Calu3 (cell line): ENCODE measurements at regions not wholly inside any gene's neighbourhood (a gene's known extent, or its start where the extent isn't known, plus 50 kb on each side); places are given as distances from the start of the nearest gene placed in this dataset.

Experiments used
- BruUV-seq: library from RNA; stranded (reverse); fragments of 400-500 nt; replicated peaks from 2 replicates; lab custom pipeline; 2021; lab: Mats Ljungman, UMichigan
- CTCF ChIA-PET: fragments of 300-600 bp; sonication (Branson Sonifier 250); formaldehyde crosslinking; loops from one replicate; lab custom pipeline; 2022; ENCODE audit warnings: antibody characterized with exemption; lab: Charles Lee
- DNase-seq: peaks from one replicate; pipeline ENCODE4 v3.0.0; 2022
- H3K27ac Mint-ChIP-seq: one replicate; pipeline ENCODE4 v1.8.0; 2022; ENCODE audit warnings: mixed read lengths; ENCODE audit not compliant: unreplicated experiment
- H3K27me3 Mint-ChIP-seq: one replicate; pipeline ENCODE4 v1.8.0; 2022; ENCODE audit warnings: mixed read lengths; ENCODE audit not compliant: unreplicated experiment
- H3K36me3 Mint-ChIP-seq: one replicate; pipeline ENCODE4 v1.8.0; 2022; ENCODE audit warnings: mild to moderate bottlenecking, moderate library complexity, mixed read lengths; ENCODE audit not compliant: insufficient read depth, unreplicated experiment
- H3K4me1 Mint-ChIP-seq: one replicate; pipeline ENCODE4 v1.8.0; 2022; ENCODE audit warnings: mild to moderate bottlenecking, low read depth, mixed read lengths; ENCODE audit not compliant: unreplicated experiment
- H3K4me3 Mint-ChIP-seq: one replicate; pipeline ENCODE4 v1.8.0; 2022; ENCODE audit warnings: mild to moderate bottlenecking, low read depth, moderate library complexity, mixed read lengths; ENCODE audit not compliant: unreplicated experiment
- H3K9me3 Mint-ChIP-seq: one replicate; pipeline ENCODE4 v1.8.0; 2022; ENCODE audit warnings: low read depth, mixed read lengths; ENCODE audit not compliant: unreplicated experiment
- intact Hi-C: fragments of 100-400 bp; cut with micrococcal nuclease; formaldehyde crosslinking; loops from one replicate; pipeline ENCODE4 v1.10.0; 2022; ENCODE audit not compliant: unreplicated experiment
- TF ChIP-seq, protein P1 (sequence below): fragments of 200-600 bp; IDR thresholded peaks from one replicate; pipeline ENCODE4 v1.8.0; 2022; ENCODE audit warnings: antibody characterized with exemption; ENCODE audit not compliant: unreplicated experiment

DNA sequence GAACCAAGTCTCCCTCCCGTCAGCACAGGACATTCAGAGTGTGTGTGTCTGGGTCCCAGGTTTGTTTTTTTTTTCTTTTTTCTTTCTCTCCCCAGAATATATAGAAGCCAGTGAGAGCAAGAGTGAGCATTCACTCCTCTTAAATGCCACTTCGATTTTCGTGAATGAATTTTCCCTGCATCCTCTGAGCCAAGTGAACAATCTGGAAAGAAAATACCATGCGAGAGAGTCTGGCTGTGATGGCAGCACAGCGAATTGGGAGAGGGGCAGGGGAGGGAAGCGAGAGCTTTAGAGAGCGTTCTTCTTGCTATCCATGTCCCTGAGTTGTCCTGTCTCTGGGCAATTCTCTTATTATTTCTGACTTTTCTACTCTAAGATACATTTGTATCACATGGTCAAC is 76.0 kb upstream of the RAB3GAP2 start:
- H3K27me3 Mint-ChIP-seq, result peaks cover 14% of the 10 kb centered on the region
- TF ChIP-seq, protein P1, sequence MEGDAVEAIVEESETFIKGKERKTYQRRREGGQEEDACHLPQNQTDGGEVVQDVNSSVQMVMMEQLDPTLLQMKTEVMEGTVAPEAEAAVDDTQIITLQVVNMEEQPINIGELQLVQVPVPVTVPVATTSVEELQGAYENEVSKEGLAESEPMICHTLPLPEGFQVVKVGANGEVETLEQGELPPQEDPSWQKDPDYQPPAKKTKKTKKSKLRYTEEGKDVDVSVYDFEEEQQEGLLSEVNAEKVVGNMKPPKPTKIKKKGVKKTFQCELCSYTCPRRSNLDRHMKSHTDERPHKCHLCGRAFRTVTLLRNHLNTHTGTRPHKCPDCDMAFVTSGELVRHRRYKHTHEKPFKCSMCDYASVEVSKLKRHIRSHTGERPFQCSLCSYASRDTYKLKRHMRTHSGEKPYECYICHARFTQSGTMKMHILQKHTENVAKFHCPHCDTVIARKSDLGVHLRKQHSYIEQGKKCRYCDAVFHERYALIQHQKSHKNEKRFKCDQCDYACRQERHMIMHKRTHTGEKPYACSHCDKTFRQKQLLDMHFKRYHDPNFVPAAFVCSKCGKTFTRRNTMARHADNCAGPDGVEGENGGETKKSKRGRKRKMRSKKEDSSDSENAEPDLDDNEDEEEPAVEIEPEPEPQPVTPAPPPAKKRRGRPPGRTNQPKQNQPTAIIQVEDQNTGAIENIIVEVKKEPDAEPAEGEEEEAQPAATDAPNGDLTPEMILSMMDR, result no peak
- no peak overlapping the region for H3K4me3 Mint-ChIP-seq
- no peaks in the 10 kb centered on the region for H3K36me3 Mint-ChIP-seq
- CTCF ChIA-PET, result interaction anchor here (1.1 kb wide), 1 partner anchor 20 kb away, joined by 3 read pairs; no protein-coding TSS in a partner anchor
- peaks cover 10% of the 10 kb centered on the region for H3K4me1 Mint-ChIP-seq
- no peak overlapping the region for H3K27ac Mint-ChIP-seq
- H3K9me3 Mint-ChIP-seq, result no peaks in the 10 kb centered on the region
- no TSS peak for BruUV-seq
- intact Hi-C loops, result no loop called here
- DNase-seq, result no peak

DNA sequence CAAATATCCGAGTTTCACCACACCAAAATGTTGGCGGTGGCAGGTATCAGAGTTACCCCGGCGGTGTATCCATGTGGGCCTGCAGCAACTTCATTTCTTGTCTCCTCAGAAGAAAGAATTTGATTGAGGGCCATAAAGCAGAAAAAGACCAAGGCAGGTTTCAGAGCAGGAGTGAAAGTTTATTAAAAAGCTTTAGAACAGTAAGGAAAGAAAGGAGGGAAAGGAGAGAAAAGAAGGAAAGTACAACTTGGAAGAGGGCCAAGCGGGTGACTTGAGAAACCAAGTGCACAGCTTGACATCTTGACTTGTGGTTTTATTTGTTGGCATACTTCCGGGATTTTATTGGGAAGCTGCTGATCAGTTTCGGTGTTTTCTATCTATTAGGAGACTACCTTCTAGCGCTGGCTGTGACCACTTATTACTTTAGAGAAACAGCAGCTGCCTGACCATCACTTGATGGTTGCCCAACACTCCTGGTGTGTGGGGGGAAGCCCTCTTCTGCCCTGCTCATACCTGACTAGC is 75.5 kb upstream of the RAB3GAP2 start:
- TF ChIP-seq, protein P1, result no peak
- H3K36me3 Mint-ChIP-seq, result no peaks in the 10 kb centered on the region
- no peak for DNase-seq
- H3K27ac Mint-ChIP-seq, result no peak overlapping the region
- H3K27me3 Mint-ChIP-seq, result peaks cover 14% of the 10 kb centered on the region
- CTCF ChIA-PET, result interaction anchor here (1.1 kb wide), 1 partner anchor 20 kb away, joined by 3 read pairs; no protein-coding TSS in a partner anchor
- peaks cover 10% of the 10 kb centered on the region for H3K4me1 Mint-ChIP-seq
- no TSS peak for BruUV-seq
- H3K4me3 Mint-ChIP-seq, result no peak overlapping the region
- intact Hi-C loops, result no loop called here
- H3K9me3 Mint-ChIP-seq, result no peaks in the 10 kb centered on the region

DNA sequence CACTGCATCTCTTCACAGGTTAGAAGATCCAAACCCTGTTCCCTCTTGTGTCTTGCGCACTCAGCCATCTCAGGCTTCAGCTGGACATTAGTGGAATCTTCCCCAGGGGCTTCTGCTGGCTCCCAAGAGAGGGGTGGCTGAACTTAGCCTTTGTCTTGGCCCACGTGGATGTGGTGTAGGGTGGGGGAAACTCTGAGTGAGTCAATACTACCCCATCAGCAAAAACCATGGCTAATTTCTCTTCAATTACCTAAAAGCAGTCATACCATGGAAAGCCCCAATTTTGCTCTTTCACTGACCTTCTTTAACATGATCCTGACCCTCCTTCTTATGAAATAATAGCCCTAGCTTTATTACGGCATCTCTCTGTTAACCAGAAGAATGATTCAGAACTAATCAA is 72.5 kb upstream of the RAB3GAP2 start:
- TF ChIP-seq, protein P1, result no peak
- no TSS peak for BruUV-seq
- Mint-ChIP-seq H3K27me3 (no peaks in the 10 kb centered on the region), H3K27ac (no peak overlapping the region), H3K36me3 (no peaks in the 10 kb centered on the region), H3K9me3 (no peaks in the 10 kb centered on the region), H3K4me1 (peaks cover 10% of the 10 kb centered on the region), H3K4me3 (no peak overlapping the region)
- no peak for DNase-seq
- intact Hi-C loops, result no loop called here
- CTCF ChIA-PET, result no interaction called here

DNA sequence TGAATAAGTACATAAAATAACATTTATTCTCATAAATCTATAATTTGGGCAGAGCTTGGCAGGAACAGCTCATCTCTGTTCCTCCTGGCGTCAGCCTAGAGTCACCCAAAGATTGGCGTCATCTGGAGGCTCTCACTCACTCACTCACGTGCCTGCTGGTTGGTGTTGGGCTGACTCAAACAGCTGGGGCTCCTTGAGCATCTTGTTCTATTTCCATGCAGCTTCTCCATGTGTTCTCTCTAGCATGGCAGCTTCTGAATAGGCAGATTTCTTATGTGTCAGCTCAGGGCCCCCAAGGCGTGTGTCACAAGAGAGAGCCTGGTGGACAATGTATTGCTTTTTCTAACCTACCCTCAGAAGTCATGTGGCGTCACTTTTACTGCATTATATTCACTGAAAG is 70.6 kb upstream of the RAB3GAP2 start:
- Mint-ChIP-seq H3K4me3 (no peak overlapping the region), H3K9me3 (no peaks in the 10 kb centered on the region), H3K27ac (no peak overlapping the region), H3K4me1 (peaks cover 7% of the 10 kb centered on the region), H3K36me3 (no peaks in the 10 kb centered on the region), H3K27me3 (no peaks in the 10 kb centered on the region)
- DNase-seq, result no peak
- CTCF ChIA-PET, result no interaction called here
- intact Hi-C loops, result no loop called here
- TF ChIP-seq, protein P1, result no peak
- no TSS peak for BruUV-seq
